K562 (cell line): ENCODE measurements at regions not wholly inside any gene's neighbourhood (a gene's known extent, or its start where the extent isn't known, plus 50 kb on each side); places are given as distances from the start of the nearest gene placed in this dataset.

Experiments used
- BRCA1 ChIP-seq, 2 experiments: fragments of 450-650 bp in 1 of 2; sonication (generic) in 1 of 2; formaldehyde crosslinking in 1 of 2; IDR thresholded peaks; 2 replicates each; pipeline versions ENCODE4 v1.5.0 to v1.6.1; 2017 to 2020; ENCODE audit warnings: mild to moderate bottlenecking in 1 of 2, missing genetic modification reagents in 1 of 2
- NBN ChIP-seq: fragments of 450-650 bp; IDR thresholded peaks from 2 replicates; pipeline ENCODE4 v1.6.1; 2016; ENCODE audit warnings: low read depth, mild to moderate bottlenecking
- PHF8 ChIP-seq: fragments of 200-600 bp; sonication (generic); IDR thresholded peaks from 2 replicates; pipeline ENCODE4 v1.6.1; 2012; ENCODE audit warnings: mixed run types, mild to moderate bottlenecking, inconsistent platforms, low read length, moderate library complexity, borderline replicate concordance
- POLR2A ChIP-seq: fragments of 450-650 bp; conservative IDR thresholded peaks from 2 replicates; pipeline ENCODE4 v1.6.1; 2016
- SMARCE1 ChIP-seq: fragments of 450-650 bp; IDR thresholded peaks from 2 replicates; pipeline ENCODE4 v1.7.1; 2016; ENCODE audit warnings: mild to moderate bottlenecking
- ZNF253 ChIP-seq: fragments of 250-450 bp; sonication (Bioruptor Pico); conservative IDR thresholded peaks from 2 replicates; pipeline ENCODE4 v1.6.1; 2021; ENCODE audit warnings: mild to moderate bottlenecking
- TF ChIP-seq, protein P1 (sequence below): fragments of 150-350 bp; conservative IDR thresholded peaks from 2 replicates; pipeline ENCODE4 v1.6.1; 2014; ENCODE audit warnings: low read length
- TF ChIP-seq, protein P2 (sequence below), 3 experiments: IDR thresholded peaks in 2 of 3; conservative IDR thresholded peaks in 1 of 3; 2 replicates each; pipeline ENCODE4 v1.5.1; 2011 to 2012; ENCODE audit warnings: low read length in 3 of 3, mild to moderate bottlenecking in 3 of 3, control low read depth in 2 of 3, improper control_type of control experiment in 1 of 3, inconsistent platforms in 1 of 3, low read depth in 1 of 3, mixed read lengths in 1 of 3, moderate library complexity in 1 of 3; ENCODE audit not compliant: insufficient read depth in 2 of 3

- TF ChIP-seq, protein P1, sequence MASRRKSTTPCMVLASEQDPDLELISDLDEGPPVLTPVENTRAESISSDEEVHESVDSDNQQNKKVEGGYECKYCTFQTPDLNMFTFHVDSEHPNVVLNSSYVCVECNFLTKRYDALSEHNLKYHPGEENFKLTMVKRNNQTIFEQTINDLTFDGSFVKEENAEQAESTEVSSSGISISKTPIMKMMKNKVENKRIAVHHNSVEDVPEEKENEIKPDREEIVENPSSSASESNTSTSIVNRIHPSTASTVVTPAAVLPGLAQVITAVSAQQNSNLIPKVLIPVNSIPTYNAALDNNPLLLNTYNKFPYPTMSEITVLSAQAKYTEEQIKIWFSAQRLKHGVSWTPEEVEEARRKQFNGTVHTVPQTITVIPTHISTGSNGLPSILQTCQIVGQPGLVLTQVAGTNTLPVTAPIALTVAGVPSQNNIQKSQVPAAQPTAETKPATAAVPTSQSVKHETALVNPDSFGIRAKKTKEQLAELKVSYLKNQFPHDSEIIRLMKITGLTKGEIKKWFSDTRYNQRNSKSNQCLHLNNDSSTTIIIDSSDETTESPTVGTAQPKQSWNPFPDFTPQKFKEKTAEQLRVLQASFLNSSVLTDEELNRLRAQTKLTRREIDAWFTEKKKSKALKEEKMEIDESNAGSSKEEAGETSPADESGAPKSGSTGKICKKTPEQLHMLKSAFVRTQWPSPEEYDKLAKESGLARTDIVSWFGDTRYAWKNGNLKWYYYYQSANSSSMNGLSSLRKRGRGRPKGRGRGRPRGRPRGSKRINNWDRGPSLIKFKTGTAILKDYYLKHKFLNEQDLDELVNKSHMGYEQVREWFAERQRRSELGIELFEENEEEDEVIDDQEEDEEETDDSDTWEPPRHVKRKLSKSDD, result no peak
- no peak for TF ChIP-seq SMARCE1
- no peak for TF ChIP-seq BRCA1 (IDR thresholded peaks at IDR 0.05)
- no peak for TF ChIP-seq BRCA1 (CRISPR knock-in tag; IDR thresholded peaks at IDR 0.05)
- TF ChIP-seq, protein P2, sequence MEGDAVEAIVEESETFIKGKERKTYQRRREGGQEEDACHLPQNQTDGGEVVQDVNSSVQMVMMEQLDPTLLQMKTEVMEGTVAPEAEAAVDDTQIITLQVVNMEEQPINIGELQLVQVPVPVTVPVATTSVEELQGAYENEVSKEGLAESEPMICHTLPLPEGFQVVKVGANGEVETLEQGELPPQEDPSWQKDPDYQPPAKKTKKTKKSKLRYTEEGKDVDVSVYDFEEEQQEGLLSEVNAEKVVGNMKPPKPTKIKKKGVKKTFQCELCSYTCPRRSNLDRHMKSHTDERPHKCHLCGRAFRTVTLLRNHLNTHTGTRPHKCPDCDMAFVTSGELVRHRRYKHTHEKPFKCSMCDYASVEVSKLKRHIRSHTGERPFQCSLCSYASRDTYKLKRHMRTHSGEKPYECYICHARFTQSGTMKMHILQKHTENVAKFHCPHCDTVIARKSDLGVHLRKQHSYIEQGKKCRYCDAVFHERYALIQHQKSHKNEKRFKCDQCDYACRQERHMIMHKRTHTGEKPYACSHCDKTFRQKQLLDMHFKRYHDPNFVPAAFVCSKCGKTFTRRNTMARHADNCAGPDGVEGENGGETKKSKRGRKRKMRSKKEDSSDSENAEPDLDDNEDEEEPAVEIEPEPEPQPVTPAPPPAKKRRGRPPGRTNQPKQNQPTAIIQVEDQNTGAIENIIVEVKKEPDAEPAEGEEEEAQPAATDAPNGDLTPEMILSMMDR (IDR thresholded peaks at IDR 0.05 in 2 of 3, conservative IDR thresholded peaks at IDR 0.05 in 1 of 3; ENCODE audit: insufficient read depth in 2 of 3, low read depth in 1 of 3, low read length in 3 of 3), result no peak
- TF ChIP-seq POLR2A, result no peak
- TF ChIP-seq PHF8, result no peak
- no peak for TF ChIP-seq NBN
- no peak for TF ChIP-seq ZNF253 (CRISPR knock-in tag)
Observed at GRCh38 chr3:153704115-153704514, 417.1 kb upstream of the ARHGEF26 start.
